GM23338 (cell line): ENCODE measurements at regions not wholly inside any gene's neighbourhood (a gene's known extent, or its start where the extent isn't known, plus 50 kb on each side); places are given as distances from the start of the nearest gene placed in this dataset.

ENCODE experiments used
- CREB1 ChIP-seq: fragments of 250-450 bp; sonication (Bioruptor Pico); IDR thresholded peaks from 2 replicates; pipeline ENCODE4 v1.5.0; 2020; ENCODE audit warnings: low read depth, mild to moderate bottlenecking, moderate library complexity
- CTCF ChIP-seq, 2 experiments: fragments of 200-600 bp in 1 of 2; sonication (generic) in 1 of 2; conservative IDR thresholded peaks; 2 replicates each; pipeline versions ENCODE4 v1.5.1 to v1.6.1; 2016 to 2017; ENCODE audit warnings: antibody characterized with exemption in 2 of 2, low read depth in 2 of 2, mild to moderate bottlenecking in 2 of 2, moderate library complexity in 1 of 2
- ETS1 ChIP-seq: IDR thresholded peaks from 2 replicates; pipeline ENCODE4 v1.6.1; 2016; ENCODE audit warnings: antibody characterized with exemption
- EZH2 ChIP-seq: fragments of 200-600 bp; sonication (generic); IDR thresholded peaks from one replicate; pipeline ENCODE4 v1.8.0; 2017; ENCODE audit warnings: antibody characterized with exemption, mild to moderate bottlenecking, low read depth; ENCODE audit not compliant: unreplicated experiment
- EZH2phosphoT487 ChIP-seq: fragments of 200-600 bp; sonication (generic); IDR thresholded peaks from one replicate; pipeline ENCODE4 v1.8.1; 2018; ENCODE audit warnings: antibody characterized with exemption; ENCODE audit not compliant: unreplicated experiment
- JUNB ChIP-seq: IDR thresholded peaks from one replicate; pipeline ENCODE4 v1.6.1; 2016; ENCODE audit warnings: antibody characterized with exemption; ENCODE audit not compliant: unreplicated experiment
- NANOG ChIP-seq: IDR thresholded peaks from 2 replicates; pipeline ENCODE4 v1.6.1; 2016; ENCODE audit warnings: antibody characterized with exemption, borderline replicate concordance
- POLR2AphosphoS5 ChIP-seq: IDR thresholded peaks from 2 replicates; pipeline ENCODE4 v1.6.1; 2016; ENCODE audit warnings: antibody characterized with exemption, low read depth
- REST ChIP-seq: IDR thresholded peaks from one replicate; pipeline ENCODE4 v1.6.1; 2018; ENCODE audit warnings: antibody characterized with exemption; ENCODE audit not compliant: unreplicated experiment

- TF ChIP-seq EZH2phosphoT487 = no peak
- TF ChIP-seq CTCF (conservative IDR thresholded peaks at IDR 0.05; ENCODE audit: low read depth in 2 of 2) = no peak
- TF ChIP-seq POLR2AphosphoS5 = no peak
- no peak for TF ChIP-seq EZH2
- no peak for TF ChIP-seq REST
- TF ChIP-seq CREB1 (CRISPR knock-in tag) = no peak
- TF ChIP-seq ETS1 = no peak
- no peak for TF ChIP-seq NANOG
- no peak for TF ChIP-seq JUNB
These were observed 93.7 kb upstream of the PROKR2 start for GRCh38 chr20:5410470-5410869.
